SU-DHL-6 (cell line): ENCODE measurements at regions not wholly inside any gene's neighbourhood (a gene's known extent, or its start where the extent isn't known, plus 50 kb on each side); places are given as distances from the start of the nearest gene placed in this dataset.

Experiments used
- EZH2phosphoT487 ChIP-seq: fragments of 200-600 bp; sonication (generic), shearing (Covaris generic); conservative IDR thresholded peaks from 2 replicates; pipeline ENCODE4 v1.6.1; 2018; ENCODE audit warnings: mild to moderate bottlenecking, antibody characterized with exemption, low read length, moderate library complexity, mixed read lengths
- TF ChIP-seq, protein P1 (sequence below): fragments of 200-600 bp; sonication (generic); IDR thresholded peaks from one replicate; pipeline ENCODE4 v1.5.1; 2017; ENCODE audit warnings: antibody characterized with exemption, mild to moderate bottlenecking, low read length, moderate library complexity; ENCODE audit not compliant: insufficient read depth, poor library complexity, severe bottlenecking

DNA sequence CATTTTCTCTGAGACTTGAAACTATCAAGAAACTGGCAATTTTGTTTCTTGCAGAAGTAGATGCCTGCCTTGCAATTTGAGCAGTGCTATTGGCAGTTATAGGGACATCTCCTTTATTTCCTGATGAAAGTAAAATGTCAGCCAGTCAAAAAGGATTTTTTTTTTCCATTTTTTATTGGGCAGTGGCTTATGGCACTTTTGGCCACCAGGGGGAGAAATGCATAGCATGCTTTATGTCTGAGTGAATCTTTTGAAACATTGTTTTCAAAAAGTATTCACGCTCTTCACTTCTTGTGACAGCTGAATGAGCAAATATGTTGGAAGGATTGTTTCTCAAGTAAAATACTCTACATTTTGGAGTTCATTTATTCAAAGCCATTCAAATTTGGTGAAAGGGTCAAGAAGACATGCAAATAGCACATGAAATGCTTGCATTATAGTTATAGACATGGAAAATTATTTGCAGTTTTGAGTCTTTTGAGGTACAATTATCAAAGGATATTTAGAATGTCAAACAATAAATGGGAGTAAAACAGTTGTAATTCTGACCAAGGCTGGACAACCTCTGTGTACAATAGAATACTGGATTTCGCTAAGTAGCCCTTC lies 491.0 kb downstream of the CDH2 start:
- TF ChIP-seq, protein P1, sequence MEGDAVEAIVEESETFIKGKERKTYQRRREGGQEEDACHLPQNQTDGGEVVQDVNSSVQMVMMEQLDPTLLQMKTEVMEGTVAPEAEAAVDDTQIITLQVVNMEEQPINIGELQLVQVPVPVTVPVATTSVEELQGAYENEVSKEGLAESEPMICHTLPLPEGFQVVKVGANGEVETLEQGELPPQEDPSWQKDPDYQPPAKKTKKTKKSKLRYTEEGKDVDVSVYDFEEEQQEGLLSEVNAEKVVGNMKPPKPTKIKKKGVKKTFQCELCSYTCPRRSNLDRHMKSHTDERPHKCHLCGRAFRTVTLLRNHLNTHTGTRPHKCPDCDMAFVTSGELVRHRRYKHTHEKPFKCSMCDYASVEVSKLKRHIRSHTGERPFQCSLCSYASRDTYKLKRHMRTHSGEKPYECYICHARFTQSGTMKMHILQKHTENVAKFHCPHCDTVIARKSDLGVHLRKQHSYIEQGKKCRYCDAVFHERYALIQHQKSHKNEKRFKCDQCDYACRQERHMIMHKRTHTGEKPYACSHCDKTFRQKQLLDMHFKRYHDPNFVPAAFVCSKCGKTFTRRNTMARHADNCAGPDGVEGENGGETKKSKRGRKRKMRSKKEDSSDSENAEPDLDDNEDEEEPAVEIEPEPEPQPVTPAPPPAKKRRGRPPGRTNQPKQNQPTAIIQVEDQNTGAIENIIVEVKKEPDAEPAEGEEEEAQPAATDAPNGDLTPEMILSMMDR, result peak; percentile 86
- TF ChIP-seq EZH2phosphoT487, result no peak
